GM23248 (cell line): ENCODE measurements at regions not wholly inside any gene's neighbourhood (a gene's known extent, or its start where the extent isn't known, plus 50 kb on each side); places are given as distances from the start of the nearest gene placed in this dataset.

Source experiments
- DNase-seq: peaks from one replicate; pipeline ENCODE4 v3.0.0-alpha.2; 2015
- H2AFZ ChIP-seq: fragments of 200-600 bp; sonication (generic); 2 replicates; pipeline ENCODE4 v1.6.1; 2016; ENCODE audit warnings: antibody characterized with exemption
- H3F3A ChIP-seq: fragments of 200-600 bp; sonication (generic); 2 replicates; pipeline ENCODE4 v1.6.1; 2016; ENCODE audit warnings: mild to moderate bottlenecking, antibody characterized with exemption, mixed run types; ENCODE audit not compliant: insufficient read depth
- H3K27ac ChIP-seq: fragments of 200-600 bp; sonication (generic); 2 replicates; pipeline ENCODE4 v1.5.1; 2016; ENCODE audit warnings: mild to moderate bottlenecking
- H3K27me3 ChIP-seq: fragments of 200-600 bp; sonication (generic); replicated peaks from 2 replicates; pipeline ENCODE4 v1.6.1; 2016; ENCODE audit warnings: mild to moderate bottlenecking; ENCODE audit not compliant: insufficient read depth
- H3K36me3 ChIP-seq: fragments of 200-600 bp; sonication (generic); 2 replicates; pipeline ENCODE4 v1.6.1; 2016; ENCODE audit warnings: low read depth, mild to moderate bottlenecking
- H3K4me1 ChIP-seq: fragments of 200-600 bp; sonication (generic); 2 replicates; pipeline ENCODE4 v1.6.1; 2016; ENCODE audit warnings: mild to moderate bottlenecking; ENCODE audit not compliant: insufficient read depth
- H3K4me2 ChIP-seq: fragments of 200-600 bp; sonication (generic); one replicate; pipeline ENCODE4 v1.6.1; 2016; ENCODE audit warnings: mild to moderate bottlenecking; ENCODE audit not compliant: unreplicated experiment
- H3K4me3 ChIP-seq: fragments of 200-600 bp; sonication (generic); 2 replicates; pipeline ENCODE4 v1.5.1; 2016; ENCODE audit warnings: mild to moderate bottlenecking
- H3K79me2 ChIP-seq: fragments of 200-600 bp; sonication (generic); 2 replicates; pipeline ENCODE4 v1.6.1; 2016; ENCODE audit warnings: mild to moderate bottlenecking; ENCODE audit not compliant: insufficient read depth
- H3K9ac ChIP-seq: fragments of 200-600 bp; sonication (generic); 2 replicates; pipeline ENCODE4 v1.6.1; 2016; ENCODE audit warnings: mild to moderate bottlenecking
- H3K9me2 ChIP-seq: fragments of 200-600 bp; sonication (generic); 2 replicates; pipeline ENCODE4 v1.6.1; 2016; ENCODE audit warnings: mixed run types, mild to moderate bottlenecking, moderate library complexity; ENCODE audit not compliant: insufficient read depth
- H3K9me3 ChIP-seq: fragments of 200-600 bp; sonication (generic); one replicate; pipeline ENCODE4 v1.6.1; 2017; ENCODE audit warnings: low read depth
- H4K20me1 ChIP-seq: fragments of 200-600 bp; sonication (generic); 2 replicates; pipeline ENCODE4 v1.6.0; 2016; ENCODE audit not compliant: insufficient read depth
- EZH2 ChIP-seq: fragments of 200-600 bp; sonication (generic); IDR thresholded peaks from 2 replicates; pipeline ENCODE4 v1.6.1; 2018; ENCODE audit warnings: antibody characterized with exemption, mild to moderate bottlenecking; ENCODE audit not compliant: insufficient read depth, poor library complexity, severe bottlenecking
- EZH2phosphoT487 ChIP-seq: fragments of 200-600 bp; sonication (generic); IDR thresholded peaks from 2 replicates; pipeline ENCODE4 v1.6.1; 2018; ENCODE audit warnings: antibody characterized with exemption, moderate library complexity, mild to moderate bottlenecking, low read depth; ENCODE audit not compliant: insufficient read depth
- WGBS, 2 experiments: methylation state at CpG; one replicate each; pipeline ENCODE4 v1.1.6; 2015 to 2017; ENCODE audit warnings: low lambda C conversion rate in 2 of 2, low coverage in 1 of 2; ENCODE audit errors: missing lambda C conversion rate in 2 of 2; 5-methylcytosine and 5-hydroxymethylcytosine counted together
- in situ Hi-C: fragments of 300-500 bp; cut with MboI; formaldehyde crosslinking; loops from 2 replicates; pipeline ENCODE4 v1.15.0; 2020

GRCh38 chr13:70788074-70788473, 679.8 kb upstream of the KLHL1 start:
- Histone ChIP-seq H4K20me1 (no peaks in the 10 kb centered on the region), H3K9me2 (no peaks in the 10 kb centered on the region), H3K4me3 (no peak overlapping the region), H3K9me3 (no peaks in the 10 kb centered on the region), H3K79me2 (no peaks in the 10 kb centered on the region), H3K36me3 (no peaks in the 10 kb centered on the region), H3K27ac (no peak overlapping the region), H2AFZ (no peak overlapping the region), H3K9ac (no peak overlapping the region), H3F3A (no peaks in the 10 kb centered on the region), H3K4me2 (no peak overlapping the region), H3K4me1 (no peaks in the 10 kb centered on the region), H3K27me3 (no peaks in the 10 kb centered on the region)
- no peak for TF ChIP-seq EZH2phosphoT487
- no peak for TF ChIP-seq EZH2
- in situ Hi-C loops, result no loop called here
- WGBS, 2 experiments, result 14 to 26% methylated on average over 3 of the region's 3 CpGs
- no peak for DNase-seq

- H3K9ac ChIP-seq, result no peak overlapping the region
- WGBS, 2 experiments, result 5 to 9% methylated on average over 3 of the region's 3 CpGs
- H3F3A ChIP-seq, result no peaks in the 10 kb centered on the region
- H3K36me3 ChIP-seq, result no peaks in the 10 kb centered on the region
- DNase-seq, result no peak
- no peak overlapping the region for H3K27ac ChIP-seq
- no peaks in the 10 kb centered on the region for H3K4me1 ChIP-seq
- no peak overlapping the region for H3K4me3 ChIP-seq
- H4K20me1 ChIP-seq, result no peaks in the 10 kb centered on the region
- H3K9me3 ChIP-seq, result no peaks in the 10 kb centered on the region
- H2AFZ ChIP-seq, result no peak overlapping the region
- no peaks in the 10 kb centered on the region for H3K79me2 ChIP-seq
- H3K27me3 ChIP-seq, result no peaks in the 10 kb centered on the region
- TF ChIP-seq EZH2, result no peak
- no peak for TF ChIP-seq EZH2phosphoT487
- H3K9me2 ChIP-seq, result no peaks in the 10 kb centered on the region
- in situ Hi-C loops, result no loop called here
- no peak overlapping the region for H3K4me2 ChIP-seq
Measured at GRCh38 chr13:70784207-70784989, 676.1 kb upstream of the KLHL1 start.

GRCh38 chr13:70769817-70770216, 661.6 kb upstream of the KLHL1 start:
- no peak for TF ChIP-seq EZH2
- no peak for TF ChIP-seq EZH2phosphoT487
- no peaks in the 10 kb centered on the region for H3F3A ChIP-seq
- H3K9me3 ChIP-seq, result no peaks in the 10 kb centered on the region
- no peaks in the 10 kb centered on the region for H3K27me3 ChIP-seq
- no peak overlapping the region for H3K4me3 ChIP-seq
- H3K9ac ChIP-seq, result no peak overlapping the region
- no peaks in the 10 kb centered on the region for H3K4me1 ChIP-seq
- in situ Hi-C loops, result no loop called here
- H3K27ac ChIP-seq, result no peak overlapping the region
- no peaks in the 10 kb centered on the region for H3K9me2 ChIP-seq
- 0 to 3% methylated on average over 1 of the region's 1 CpG for WGBS, 2 experiments
- no peaks in the 10 kb centered on the region for H3K36me3 ChIP-seq
- no peak for DNase-seq
- H3K79me2 ChIP-seq, result no peaks in the 10 kb centered on the region
- H3K4me2 ChIP-seq, result no peak overlapping the region
- no peaks in the 10 kb centered on the region for H4K20me1 ChIP-seq
- no peak overlapping the region for H2AFZ ChIP-seq

DNA sequence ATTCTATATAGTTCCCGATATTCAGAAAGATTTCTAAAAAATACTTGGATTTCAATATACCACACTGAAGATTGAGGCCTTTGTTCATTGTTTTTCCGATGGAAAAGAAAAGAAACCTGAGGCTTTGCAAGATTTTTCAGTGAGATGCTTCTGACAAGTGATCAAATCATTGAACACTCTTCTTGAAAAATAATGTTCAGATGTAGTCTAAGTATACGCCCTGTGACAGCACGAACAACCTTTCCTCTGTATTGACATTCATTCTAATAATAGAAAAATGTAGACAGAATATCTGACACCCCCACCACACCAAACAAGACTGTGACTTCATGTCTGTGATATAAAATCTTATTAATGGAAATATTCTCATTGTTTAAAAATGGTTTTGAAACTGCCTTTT, 650.7 kb upstream of the KLHL1 start:
- Histone ChIP-seq H3K4me3 (no peak overlapping the region), H3K9me3 (no peaks in the 10 kb centered on the region), H3K4me1 (no peaks in the 10 kb centered on the region), H3F3A (no peaks in the 10 kb centered on the region), H3K27me3 (no peaks in the 10 kb centered on the region), H2AFZ (no peak overlapping the region), H3K27ac (no peak overlapping the region), H4K20me1 (no peaks in the 10 kb centered on the region), H3K9me2 (no peaks in the 10 kb centered on the region), H3K4me2 (no peak overlapping the region), H3K9ac (no peak overlapping the region), H3K36me3 (no peaks in the 10 kb centered on the region), H3K79me2 (no peaks in the 10 kb centered on the region)
- no peak for DNase-seq
- in situ Hi-C loops, result no loop called here
- WGBS, 2 experiments, result 11 to 20% methylated on average over 4 of the region's 4 CpGs
- no peak for TF ChIP-seq EZH2phosphoT487
- no peak for TF ChIP-seq EZH2

GRCh38 chr13:70756088-70756487, 647.8 kb upstream of the KLHL1 start:
- H3K4me1 ChIP-seq, result no peaks in the 10 kb centered on the region
- H2AFZ ChIP-seq, result no peak overlapping the region
- H3K9ac ChIP-seq, result no peak overlapping the region
- DNase-seq, result no peak
- H3K27ac ChIP-seq, result no peak overlapping the region
- H3K27me3 ChIP-seq, result no peaks in the 10 kb centered on the region
- no peaks in the 10 kb centered on the region for H3K9me2 ChIP-seq
- H4K20me1 ChIP-seq, result no peaks in the 10 kb centered on the region
- H3F3A ChIP-seq, result no peaks in the 10 kb centered on the region
- H3K4me2 ChIP-seq, result no peak overlapping the region
- no peaks in the 10 kb centered on the region for H3K36me3 ChIP-seq
- no peak overlapping the region for H3K4me3 ChIP-seq
- H3K79me2 ChIP-seq, result no peaks in the 10 kb centered on the region
- in situ Hi-C loops, result no loop called here
- no peak for TF ChIP-seq EZH2phosphoT487
- no peak for TF ChIP-seq EZH2
- no peaks in the 10 kb centered on the region for H3K9me3 ChIP-seq
